ENCODE measurements at regions not wholly inside any gene's neighbourhood (a gene's known extent, or its start where the extent isn't known, plus 50 kb on each side); places are given as distances from the start of the nearest gene placed in this dataset.
"Not testable (repeated sequence)": the region's sequence is repeated elsewhere in the genome, so short reads cannot be mapped to it uniquely, and the experiment has no call there.

DNA sequence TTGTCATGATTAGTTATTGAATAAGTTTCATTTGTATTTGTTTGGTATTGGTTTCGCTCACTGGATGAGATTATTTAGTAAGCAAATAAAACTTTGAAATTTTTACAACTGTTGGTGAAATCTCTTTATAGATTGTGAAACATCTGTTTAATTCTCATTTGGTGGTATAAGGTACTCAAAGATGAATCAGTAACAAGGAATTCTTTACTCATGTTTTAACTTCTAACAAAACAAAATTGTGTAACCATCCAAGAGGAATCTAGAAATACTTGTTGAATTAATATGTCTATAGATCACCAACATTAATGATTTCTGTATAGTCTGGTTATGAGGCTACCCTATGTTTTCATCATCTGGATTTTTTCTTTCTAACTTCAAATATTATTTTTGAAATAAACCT lies 62.8 kb upstream of the USP25 start:
- Histone ChIP-seq H3K4me1 (ENCODE audit: low read depth, poor library complexity, severe bottlenecking) (no peaks in the 10 kb centered on the region), H3K9ac (no peak overlapping the region), H3K4me3 (IDR thresholded peaks at IDR 0.05; ENCODE audit: insufficient read depth, low read depth, low read length) (no peak overlapping the region), H3K4me2 (no peak overlapping the region), H2AFZ (ENCODE audit: low read depth) (no peak overlapping the region), H3K27ac (no peak overlapping the region), H3K27me3 (ENCODE audit: insufficient read depth, low read depth) (no peaks in the 10 kb centered on the region), H3K36me3 (ENCODE audit: insufficient read depth) (no peaks in the 10 kb centered on the region), H4K20me1 (ENCODE audit: insufficient read depth) (no peaks in the 10 kb centered on the region), H3K79me2 (ENCODE audit: insufficient read depth, low read depth) (no peaks in the 10 kb centered on the region)
- TF ChIP-seq, protein P1, sequence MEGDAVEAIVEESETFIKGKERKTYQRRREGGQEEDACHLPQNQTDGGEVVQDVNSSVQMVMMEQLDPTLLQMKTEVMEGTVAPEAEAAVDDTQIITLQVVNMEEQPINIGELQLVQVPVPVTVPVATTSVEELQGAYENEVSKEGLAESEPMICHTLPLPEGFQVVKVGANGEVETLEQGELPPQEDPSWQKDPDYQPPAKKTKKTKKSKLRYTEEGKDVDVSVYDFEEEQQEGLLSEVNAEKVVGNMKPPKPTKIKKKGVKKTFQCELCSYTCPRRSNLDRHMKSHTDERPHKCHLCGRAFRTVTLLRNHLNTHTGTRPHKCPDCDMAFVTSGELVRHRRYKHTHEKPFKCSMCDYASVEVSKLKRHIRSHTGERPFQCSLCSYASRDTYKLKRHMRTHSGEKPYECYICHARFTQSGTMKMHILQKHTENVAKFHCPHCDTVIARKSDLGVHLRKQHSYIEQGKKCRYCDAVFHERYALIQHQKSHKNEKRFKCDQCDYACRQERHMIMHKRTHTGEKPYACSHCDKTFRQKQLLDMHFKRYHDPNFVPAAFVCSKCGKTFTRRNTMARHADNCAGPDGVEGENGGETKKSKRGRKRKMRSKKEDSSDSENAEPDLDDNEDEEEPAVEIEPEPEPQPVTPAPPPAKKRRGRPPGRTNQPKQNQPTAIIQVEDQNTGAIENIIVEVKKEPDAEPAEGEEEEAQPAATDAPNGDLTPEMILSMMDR (conservative IDR thresholded peaks at IDR 0.05; ENCODE audit: low read depth, low read length): no peak

DNA sequence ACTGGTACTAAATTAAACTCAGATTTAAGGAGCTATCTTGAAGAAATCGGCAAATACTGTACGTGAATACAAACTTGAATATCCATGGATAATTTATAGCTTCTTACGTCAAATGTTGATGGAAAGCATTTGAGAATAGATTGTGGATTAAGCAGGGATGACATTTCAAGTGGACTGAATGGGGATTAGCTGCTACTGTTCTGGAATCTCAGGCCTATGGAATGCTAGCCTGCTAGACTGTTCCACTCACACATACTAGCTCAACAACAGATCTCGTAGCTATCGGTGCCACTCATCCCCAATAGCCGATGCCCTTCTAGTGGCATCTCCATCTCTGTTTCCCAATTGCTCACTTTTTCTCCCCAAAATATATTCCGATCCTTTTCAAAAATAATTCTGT lies 62.0 kb upstream of the USP25 start:
- H3K79me2 ChIP-seq (ENCODE audit: insufficient read depth, low read depth): no peaks in the 10 kb centered on the region
- TF ChIP-seq, protein P1 (conservative IDR thresholded peaks at IDR 0.05; ENCODE audit: low read depth, low read length): no peak
- no peaks in the 10 kb centered on the region for H3K36me3 ChIP-seq (ENCODE audit: insufficient read depth)
- no peak overlapping the region for H2AFZ ChIP-seq (ENCODE audit: low read depth)
- H3K4me2 ChIP-seq: no peak overlapping the region
- no peaks in the 10 kb centered on the region for H3K27me3 ChIP-seq (ENCODE audit: insufficient read depth, low read depth)
- H3K9ac ChIP-seq: no peak overlapping the region
- no peaks in the 10 kb centered on the region for H3K4me1 ChIP-seq (ENCODE audit: low read depth, poor library complexity, severe bottlenecking)
- no peaks in the 10 kb centered on the region for H4K20me1 ChIP-seq (ENCODE audit: insufficient read depth)
- no peak overlapping the region for H3K27ac ChIP-seq
- no peak overlapping the region for H3K4me3 ChIP-seq (IDR thresholded peaks at IDR 0.05; ENCODE audit: insufficient read depth, low read depth, low read length)

DNA sequence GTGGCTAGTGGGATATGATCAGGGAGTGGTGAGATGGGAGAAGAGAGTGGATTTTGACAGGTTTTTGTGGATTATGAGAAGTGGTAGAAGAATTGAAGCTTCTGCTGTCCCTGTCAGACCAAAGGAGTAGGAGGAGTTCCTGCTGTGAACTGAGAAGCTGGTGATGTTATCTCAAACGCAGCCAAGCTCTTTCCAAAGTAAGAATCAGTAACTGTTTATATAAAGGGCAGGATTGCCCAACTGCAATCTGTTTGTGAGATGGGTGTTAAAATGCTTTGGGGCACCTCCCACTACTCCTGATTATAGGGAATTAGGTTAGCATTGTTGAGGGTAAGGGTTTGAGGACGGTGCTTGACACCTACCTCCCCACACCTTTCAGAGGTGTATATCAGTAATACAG lies 60.5 kb upstream of the USP25 start:
- Histone ChIP-seq H4K20me1 (ENCODE audit: insufficient read depth) (no peaks in the 10 kb centered on the region), H3K4me2 (no peak overlapping the region), H3K4me1 (ENCODE audit: low read depth, poor library complexity, severe bottlenecking) (no peaks in the 10 kb centered on the region), H3K79me2 (ENCODE audit: insufficient read depth, low read depth) (no peaks in the 10 kb centered on the region), H3K9ac (no peak overlapping the region), H3K36me3 (ENCODE audit: insufficient read depth) (no peaks in the 10 kb centered on the region), H3K4me3 (IDR thresholded peaks at IDR 0.05; ENCODE audit: insufficient read depth, low read depth, low read length) (no peak overlapping the region), H2AFZ (ENCODE audit: low read depth) (no peak overlapping the region), H3K27me3 (ENCODE audit: insufficient read depth, low read depth) (no peaks in the 10 kb centered on the region), H3K27ac (no peak overlapping the region)
- TF ChIP-seq, protein P1 (conservative IDR thresholded peaks at IDR 0.05; ENCODE audit: low read depth, low read length): no peak

DNA sequence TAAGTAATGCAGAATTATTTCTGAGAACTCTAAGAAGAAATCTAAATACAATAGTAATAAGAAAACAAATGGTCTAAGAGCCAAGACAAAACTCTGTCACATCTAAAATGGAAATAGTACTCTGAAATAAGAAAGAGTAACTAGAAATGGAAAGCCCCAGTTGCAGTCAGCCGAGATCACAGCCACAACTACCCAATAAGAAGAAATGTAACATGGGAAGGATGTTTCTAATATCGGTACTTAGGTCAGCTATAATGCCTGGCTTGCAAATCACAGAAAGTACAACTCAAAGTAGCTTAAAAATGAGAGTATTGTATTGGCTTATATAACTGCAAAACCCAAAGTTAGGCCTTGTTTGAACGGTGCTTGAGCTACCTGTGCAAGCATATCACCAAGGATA lies 58.6 kb upstream of the USP25 start:
- no peaks in the 10 kb centered on the region for H3K4me1 ChIP-seq (ENCODE audit: low read depth, poor library complexity, severe bottlenecking)
- TF ChIP-seq, protein P1 (conservative IDR thresholded peaks at IDR 0.05; ENCODE audit: low read depth, low read length): no peak
- no peak overlapping the region for H3K9ac ChIP-seq
- no peaks in the 10 kb centered on the region for H3K36me3 ChIP-seq (ENCODE audit: insufficient read depth)
- H2AFZ ChIP-seq (ENCODE audit: low read depth): no peak overlapping the region
- H4K20me1 ChIP-seq (ENCODE audit: insufficient read depth): no peaks in the 10 kb centered on the region
- H3K4me2 ChIP-seq: no peak overlapping the region
- H3K79me2 ChIP-seq (ENCODE audit: insufficient read depth, low read depth): no peaks in the 10 kb centered on the region
- no peaks in the 10 kb centered on the region for H3K27me3 ChIP-seq (ENCODE audit: insufficient read depth, low read depth)
- H3K27ac ChIP-seq: no peak overlapping the region
- no peak overlapping the region for H3K4me3 ChIP-seq (IDR thresholded peaks at IDR 0.05; ENCODE audit: insufficient read depth, low read depth, low read length)

DNA sequence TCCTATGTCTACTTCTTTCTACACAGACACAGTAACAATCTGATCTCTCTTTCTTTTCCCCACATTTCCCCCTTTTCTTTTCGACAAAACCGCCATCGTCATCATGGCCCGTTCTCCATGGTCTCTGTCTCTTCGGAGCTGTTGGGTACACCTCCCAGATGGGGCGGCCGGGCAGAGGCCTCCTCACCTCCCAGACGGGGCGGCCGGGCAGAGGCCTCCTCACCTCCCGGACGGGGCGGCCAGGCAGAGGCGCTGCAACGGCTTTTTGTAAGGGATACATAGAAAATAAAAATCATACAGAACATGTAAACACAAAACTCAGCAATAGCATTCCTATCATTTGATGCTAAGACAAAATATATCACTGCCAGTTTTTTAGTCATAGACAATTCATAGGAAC lies 57.2 kb upstream of the USP25 start:
- H3K27me3 ChIP-seq (ENCODE audit: insufficient read depth, low read depth); H3K4me2 ChIP-seq; H3K4me1 ChIP-seq (ENCODE audit: low read depth, poor library complexity, severe bottlenecking); H3K36me3 ChIP-seq (ENCODE audit: insufficient read depth); H3K27ac ChIP-seq; H2AFZ ChIP-seq (ENCODE audit: low read depth); H3K79me2 ChIP-seq (ENCODE audit: insufficient read depth, low read depth); H3K4me3 ChIP-seq (IDR thresholded peaks at IDR 0.05; ENCODE audit: insufficient read depth, low read depth, low read length); H4K20me1 ChIP-seq (ENCODE audit: insufficient read depth); H3K9ac ChIP-seq: not testable (repeated sequence)

Data from KMS-11 (cell line).